ENCODE measurements at regions not wholly inside any gene's neighbourhood (a gene's known extent, or its start where the extent isn't known, plus 50 kb on each side); places are given as distances from the start of the nearest gene placed in this dataset.

- TF ChIP-seq CTCF (IDR thresholded peaks at IDR 0.05): no peak
- ChIA-PET POLR2A (no interaction called here), CTCF (no interaction called here)
- Mint-ChIP-seq H3K4me1 (no peaks in the 10 kb centered on the region), H3K36me3 (ENCODE audit: low read depth) (no peaks in the 10 kb centered on the region), H3K27ac (no peak overlapping the region), H3K27me3 (no peaks in the 10 kb centered on the region), H3K9me3 (peaks cover 5% of the 10 kb centered on the region), H3K4me3 (no peak overlapping the region)
- intact Hi-C loops (cut with micrococcal nuclease): no loop called here
- no peak for ATAC-seq (ENCODE audit: low read depth)
- DNase-seq: no peak
Measured at GRCh38 chr1:239755107-239755912, 336.4 kb upstream of the FMN2 start.

- POLR2A ChIA-PET: no interaction called here
- DNase-seq (no peak), ATAC-seq (ENCODE audit: low read depth) (no peak)
- H3K27me3 Mint-ChIP-seq: no peaks in the 10 kb centered on the region
- peaks cover 9% of the 10 kb centered on the region for H3K9me3 Mint-ChIP-seq
- no peak for TF ChIP-seq CTCF (IDR thresholded peaks at IDR 0.05)
- H3K4me3 Mint-ChIP-seq: no peak overlapping the region
- H3K27ac Mint-ChIP-seq: no peak overlapping the region
- CTCF ChIA-PET: no interaction called here
- H3K36me3 Mint-ChIP-seq (ENCODE audit: low read depth): no peaks in the 10 kb centered on the region
- intact Hi-C loops (cut with micrococcal nuclease): no loop called here
- H3K4me1 Mint-ChIP-seq: no peaks in the 10 kb centered on the region
Measured at GRCh38 chr1:239757716-239758115, 334.0 kb upstream of the FMN2 start.

- CTCF ChIA-PET: no interaction called here
- H3K4me3 Mint-ChIP-seq: no peak overlapping the region
Measured at GRCh38 chr1:239758756-239759155, 332.9 kb upstream of the FMN2 start.

GRCh38 chr1:239761509-239761908 lies 330.2 kb upstream of the FMN2 start:
- intact Hi-C loops (cut with micrococcal nuclease): no loop called here
- H3K36me3 Mint-ChIP-seq (ENCODE audit: low read depth): no peaks in the 10 kb centered on the region
- peaks cover 3% of the 10 kb centered on the region for H3K9me3 Mint-ChIP-seq
- H3K4me1 Mint-ChIP-seq: no peaks in the 10 kb centered on the region
- ChIA-PET POLR2A (no interaction called here), CTCF (no interaction called here)
- H3K27ac Mint-ChIP-seq: no peak overlapping the region
- no peak for DNase-seq
- no peaks in the 10 kb centered on the region for H3K27me3 Mint-ChIP-seq
- no peak for ATAC-seq (ENCODE audit: low read depth)
- no peak overlapping the region for H3K4me3 Mint-ChIP-seq
- no peak for TF ChIP-seq CTCF (IDR thresholded peaks at IDR 0.05)

More at GRCh38 chr1:239758756-239759155, 332.9 kb upstream of the FMN2 start:
- POLR2A ChIA-PET: no interaction called here
- no peaks in the 10 kb centered on the region for H3K4me1 Mint-ChIP-seq
- H3K9me3 Mint-ChIP-seq: peaks cover 5% of the 10 kb centered on the region
- ATAC-seq (ENCODE audit: low read depth) (no peak), DNase-seq (no peak)
- intact Hi-C loops (cut with micrococcal nuclease): no loop called here
- no peak overlapping the region for H3K27ac Mint-ChIP-seq
- no peak for TF ChIP-seq CTCF (IDR thresholded peaks at IDR 0.05)
- no peaks in the 10 kb centered on the region for H3K27me3 Mint-ChIP-seq
- no peaks in the 10 kb centered on the region for H3K36me3 Mint-ChIP-seq (ENCODE audit: low read depth)

GRCh38 chr1:239763850-239764249 lies 327.8 kb upstream of the FMN2 start:
- no peak for DNase-seq
- ChIA-PET CTCF (no interaction called here), POLR2A (no interaction called here)
- Mint-ChIP-seq H3K27ac (no peak overlapping the region), H3K4me1 (no peaks in the 10 kb centered on the region), H3K36me3 (ENCODE audit: low read depth) (no peaks in the 10 kb centered on the region), H3K4me3 (no peak overlapping the region), H3K9me3 (peaks cover 3% of the 10 kb centered on the region), H3K27me3 (no peaks in the 10 kb centered on the region)
- intact Hi-C loops (cut with micrococcal nuclease): no loop called here
- TF ChIP-seq CTCF (IDR thresholded peaks at IDR 0.05): no peak
- no peak for ATAC-seq (ENCODE audit: low read depth)

All from activated B cell treated with CpG ODN at 0.5 μM for 24 hours (primary cell).